ENCODE measurements at regions not wholly inside any gene's neighbourhood (a gene's known extent, or its start where the extent isn't known, plus 50 kb on each side); places are given as distances from the start of the nearest gene placed in this dataset.
"Not testable (repeated sequence)": the region's sequence is repeated elsewhere in the genome, so short reads cannot be mapped to it uniquely, and the experiment has no call there.

- Histone ChIP-seq H2BK120ac (ENCODE audit: insufficient read depth, low read length, poor library complexity) (no peak overlapping the region), H3K36me3 (ENCODE audit: control insufficient read depth in 1 of 2, insufficient read depth in 2 of 2, low read length in 2 of 2) (no peaks in the 10 kb centered on the region), H4K12ac (ENCODE audit: low read depth, low read length) (no peak overlapping the region), H2AFZ (ENCODE audit: insufficient read depth, low read length, poor library complexity) (no peak overlapping the region), H2BK12ac (ENCODE audit: low read length) (no peak overlapping the region), H3K18ac (ENCODE audit: low read length) (no peak overlapping the region), H2BK5ac (ENCODE audit: low read depth, low read length, poor library complexity) (no peak overlapping the region), H3K4me1 (ENCODE audit: control insufficient read depth in 1 of 2, insufficient read depth in 2 of 2, low read length in 2 of 2) (no peaks in the 10 kb centered on the region), H3K23ac (ENCODE audit: low read length) (no peak overlapping the region), H3K14ac (ENCODE audit: low read length) (no peak overlapping the region), H3K27me3 (ENCODE audit: insufficient read depth, low read length) (no peaks in the 10 kb centered on the region), H3K79me2 (ENCODE audit: control insufficient read depth, insufficient read depth, low read length, poor library complexity) (no peaks in the 10 kb centered on the region), H3K4me3 (ENCODE audit: low read depth, low read length) (no peak overlapping the region), H4K91ac (ENCODE audit: low read depth, low read length) (no peak overlapping the region), H3K4ac (ENCODE audit: low read depth, low read length) (no peak overlapping the region), H4K8ac (ENCODE audit: low read depth, low read length) (no peak overlapping the region), H3K27ac (ENCODE audit: low read depth, low read length) (no peak overlapping the region), H3K9me3 (ENCODE audit: insufficient read depth, low read depth, low read length) (peaks cover 2% of the 10 kb centered on the region), H3K79me1 (ENCODE audit: low read length) (no peaks in the 10 kb centered on the region), H3K9ac (ENCODE audit: low read length) (no peak overlapping the region), H3K4me2 (ENCODE audit: low read length) (no peak overlapping the region), H2AK5ac (ENCODE audit: low read length) (no peak overlapping the region)
- DNase-seq: no peak
Measured at GRCh38 chr13:40052954-40053353, 397.5 kb downstream of the COG6 start.

GRCh38 chr13:40053401-40053800 is 397.9 kb downstream of the COG6 start:
- no peak overlapping the region for H3K23ac ChIP-seq (ENCODE audit: low read length)
- H2AFZ ChIP-seq (ENCODE audit: insufficient read depth, low read length, poor library complexity): no peak overlapping the region
- no peaks in the 10 kb centered on the region for H3K27me3 ChIP-seq (ENCODE audit: insufficient read depth, low read length)
- no peaks in the 10 kb centered on the region for H3K4me1 ChIP-seq (ENCODE audit: control insufficient read depth in 1 of 2, insufficient read depth in 2 of 2, low read length in 2 of 2)
- H3K79me2 ChIP-seq (ENCODE audit: control insufficient read depth, insufficient read depth, low read length, poor library complexity): no peaks in the 10 kb centered on the region
- H4K91ac ChIP-seq (ENCODE audit: low read depth, low read length): no peak overlapping the region
- H3K4ac ChIP-seq (ENCODE audit: low read depth, low read length): no peak overlapping the region
- no peak overlapping the region for H4K8ac ChIP-seq (ENCODE audit: low read depth, low read length)
- WGBS (ENCODE audit: extremely low coverage, insufficient coverage, insufficient read length): no CpG with 5 or more reads among the region's 4 CpGs
- no peak overlapping the region for H2BK12ac ChIP-seq (ENCODE audit: low read length)
- no peak overlapping the region for H2AK5ac ChIP-seq (ENCODE audit: low read length)
- H3K4me2 ChIP-seq (ENCODE audit: low read length): no peak overlapping the region
- H3K36me3 ChIP-seq (ENCODE audit: control insufficient read depth in 1 of 2, insufficient read depth in 2 of 2, low read length in 2 of 2): no peaks in the 10 kb centered on the region
- H3K27ac ChIP-seq (ENCODE audit: low read depth, low read length): no peak overlapping the region
- no peak overlapping the region for H3K4me3 ChIP-seq (ENCODE audit: low read depth, low read length)
- H3K9me3 ChIP-seq (ENCODE audit: insufficient read depth, low read depth, low read length): peaks cover 2% of the 10 kb centered on the region
- H2BK5ac ChIP-seq (ENCODE audit: low read depth, low read length, poor library complexity): no peak overlapping the region
- H3K9ac ChIP-seq (ENCODE audit: low read length): no peak overlapping the region
- H3K18ac ChIP-seq (ENCODE audit: low read length): no peak overlapping the region
- H3K79me1 ChIP-seq (ENCODE audit: low read length): no peaks in the 10 kb centered on the region
- H2BK120ac ChIP-seq (ENCODE audit: insufficient read depth, low read length, poor library complexity): no peak overlapping the region
- no peak overlapping the region for H4K12ac ChIP-seq (ENCODE audit: low read depth, low read length)
- H3K14ac ChIP-seq (ENCODE audit: low read length): no peak overlapping the region
- DNase-seq: no peak

GRCh38 chr13:40054422-40054821 is 399.0 kb downstream of the COG6 start:
- H2BK12ac ChIP-seq (ENCODE audit: low read length); DNase-seq; H3K9ac ChIP-seq (ENCODE audit: low read length); H3K36me3 ChIP-seq (ENCODE audit: control insufficient read depth in 1 of 2, insufficient read depth in 2 of 2, low read length in 2 of 2); H3K79me2 ChIP-seq (ENCODE audit: control insufficient read depth, insufficient read depth, low read length, poor library complexity); H2BK5ac ChIP-seq (ENCODE audit: low read depth, low read length, poor library complexity); H4K12ac ChIP-seq (ENCODE audit: low read depth, low read length); H4K8ac ChIP-seq (ENCODE audit: low read depth, low read length); H3K4me2 ChIP-seq (ENCODE audit: low read length); H3K4me1 ChIP-seq (ENCODE audit: control insufficient read depth in 1 of 2, insufficient read depth in 2 of 2, low read length in 2 of 2); H3K23ac ChIP-seq (ENCODE audit: low read length); H2AFZ ChIP-seq (ENCODE audit: insufficient read depth, low read length, poor library complexity); H3K18ac ChIP-seq (ENCODE audit: low read length); H3K9me3 ChIP-seq (ENCODE audit: insufficient read depth, low read depth, low read length); H2BK120ac ChIP-seq (ENCODE audit: insufficient read depth, low read length, poor library complexity); H3K27me3 ChIP-seq (ENCODE audit: insufficient read depth, low read length); H4K91ac ChIP-seq (ENCODE audit: low read depth, low read length); H3K4me3 ChIP-seq (ENCODE audit: low read depth, low read length); H3K27ac ChIP-seq (ENCODE audit: low read depth, low read length); H3K79me1 ChIP-seq (ENCODE audit: low read length); H3K4ac ChIP-seq (ENCODE audit: low read depth, low read length); H3K14ac ChIP-seq (ENCODE audit: low read length); H2AK5ac ChIP-seq (ENCODE audit: low read length): not testable (repeated sequence)
- WGBS (ENCODE audit: extremely low coverage, insufficient coverage, insufficient read length): no CpG with 5 or more reads among the region's 3 CpGs

DNA sequence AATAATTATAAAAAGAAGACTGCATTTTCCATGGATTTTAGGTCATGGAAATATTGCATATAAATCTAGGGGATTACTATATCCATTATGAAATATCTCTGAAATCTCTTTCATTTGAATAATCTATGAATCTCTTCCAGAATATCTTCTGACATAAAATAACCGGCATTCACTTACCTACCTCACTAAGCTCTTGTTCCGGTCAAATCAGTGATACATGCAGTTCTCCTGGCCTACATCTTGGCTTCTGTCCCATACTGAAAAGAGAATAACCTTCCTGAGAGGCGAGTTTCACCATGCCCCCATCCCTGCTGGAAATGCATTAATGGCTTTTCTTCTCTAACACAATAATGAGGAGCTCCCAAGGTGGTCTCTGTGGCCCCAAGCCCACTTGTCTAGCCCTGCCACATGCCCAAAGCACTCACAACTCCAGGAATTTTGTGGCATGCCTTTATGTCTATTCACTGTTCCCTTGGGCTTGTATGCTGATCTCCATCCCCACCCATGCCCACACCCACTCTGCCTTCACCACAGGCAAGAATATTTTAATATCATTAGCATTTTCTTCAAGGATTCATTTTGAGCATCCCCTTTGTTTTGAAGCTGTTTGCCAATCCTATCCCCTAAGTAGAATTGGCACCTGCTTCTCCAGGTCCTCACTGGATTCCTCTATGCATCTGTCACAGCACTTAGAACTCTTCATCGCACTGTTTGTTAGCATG is 401.6 kb downstream of the COG6 start:
- Histone ChIP-seq H4K8ac (ENCODE audit: low read depth, low read length) (no peak overlapping the region), H3K4me1 (ENCODE audit: control insufficient read depth in 1 of 2, insufficient read depth in 2 of 2, low read length in 2 of 2) (peaks cover 0 to 3% of the 10 kb centered on the region in 2 experiments), H2BK5ac (ENCODE audit: low read depth, low read length, poor library complexity) (no peak overlapping the region), H3K27ac (ENCODE audit: low read depth, low read length) (no peak overlapping the region), H4K12ac (ENCODE audit: low read depth, low read length) (no peak overlapping the region), H3K36me3 (ENCODE audit: control insufficient read depth in 1 of 2, insufficient read depth in 2 of 2, low read length in 2 of 2) (no peaks in the 10 kb centered on the region), H3K9ac (ENCODE audit: low read length) (no peak overlapping the region), H2AFZ (ENCODE audit: insufficient read depth, low read length, poor library complexity) (no peak overlapping the region), H2AK5ac (ENCODE audit: low read length) (no peak overlapping the region), H3K18ac (ENCODE audit: low read length) (no peak overlapping the region), H3K4ac (ENCODE audit: low read depth, low read length) (no peak overlapping the region), H2BK12ac (ENCODE audit: low read length) (no peak overlapping the region), H3K4me2 (ENCODE audit: low read length) (no peak overlapping the region), H4K91ac (ENCODE audit: low read depth, low read length) (no peak overlapping the region), H3K4me3 (ENCODE audit: low read depth, low read length) (no peak overlapping the region), H3K27me3 (ENCODE audit: insufficient read depth, low read length) (no peaks in the 10 kb centered on the region), H3K9me3 (ENCODE audit: insufficient read depth, low read depth, low read length) (peaks cover 2% of the 10 kb centered on the region), H3K79me1 (ENCODE audit: low read length) (no peaks in the 10 kb centered on the region), H3K79me2 (ENCODE audit: control insufficient read depth, insufficient read depth, low read length, poor library complexity) (no peaks in the 10 kb centered on the region), H2BK120ac (ENCODE audit: insufficient read depth, low read length, poor library complexity) (no peak overlapping the region), H3K14ac (ENCODE audit: low read length) (no peak overlapping the region), H3K23ac (ENCODE audit: low read length) (no peak overlapping the region)
- WGBS (ENCODE audit: extremely low coverage, insufficient coverage, insufficient read length): no CpG with 5 or more reads among the region's 4 CpGs
- DNase-seq: no peak

All from trophoblast cell (in vitro differentiated cells and primary cell).